Right forelimb (tissue), 1 donor: ENCODE measurements at regions not wholly inside any gene's neighbourhood (a gene's known extent, or its start where the extent isn't known, plus 50 kb on each side); places are given as distances from the start of the nearest gene placed in this dataset.
A peak's percentile ranks its signal among the peaks of the same experiment; 100 is the strongest.

ENCODE experiments used
- DNase-seq: peaks from one replicate; pipeline ENCODE4 v3.0.0-alpha.2; 2018

- no peak for DNase-seq
Observed at GRCh38 chr21:26736449-26736848, 108.8 kb downstream of the ADAMTS1 start.

- DNase-seq = peak; percentile 70
Observed at GRCh38 chr21:26732432-26733221, 112.6 kb downstream of the ADAMTS1 start.

- DNase-seq = peak; percentile 74
Observed at GRCh38 chr21:26719750-26720149, 125.5 kb downstream of the ADAMTS1 start.

- no peak for DNase-seq
Observed at GRCh38 chr21:26717146-26717739, 128.0 kb downstream of the ADAMTS1 start.

GRCh38 chr21:26715878-26716506 is 129.2 kb downstream of the ADAMTS1 start:
- peak; percentile 58 for DNase-seq

GRCh38 chr21:26715116-26715515 is 130.1 kb downstream of the ADAMTS1 start:
- DNase-seq = no peak

GRCh38 chr21:26710155-26710554 is 135.1 kb downstream of the ADAMTS1 start:
- DNase-seq = no peak

GRCh38 chr21:26709090-26709489 is 136.0 kb upstream of the CYYR1 start:
- DNase-seq = no peak

- no peak for DNase-seq
Observed at GRCh38 chr21:26708223-26708800, 135.2 kb upstream of the CYYR1 start.

GRCh38 chr21:26707246-26707645 is 134.2 kb upstream of the CYYR1 start:
- no peak for DNase-seq

- DNase-seq = no peak
Observed at GRCh38 chr21:26698416-26698815, 125.3 kb upstream of the CYYR1 start.

- DNase-seq = no peak
Observed at GRCh38 chr21:26691416-26691815, 118.3 kb upstream of the CYYR1 start.

GRCh38 chr21:26686705-26687104 is 113.6 kb upstream of the CYYR1 start:
- no peak for DNase-seq

GRCh38 chr21:26686278-26686677 is 113.2 kb upstream of the CYYR1 start:
- DNase-seq = no peak

GRCh38 chr21:26684889-26685288 is 111.8 kb upstream of the CYYR1 start:
- no peak for DNase-seq

- DNase-seq = no peak
Observed at GRCh38 chr21:26683996-26684395, 110.9 kb upstream of the CYYR1 start.

- DNase-seq = no peak
Observed at GRCh38 chr21:26679284-26679683, 106.2 kb upstream of the CYYR1 start.

GRCh38 chr21:26674323-26674722 is 101.2 kb upstream of the CYYR1 start:
- no peak for DNase-seq

- DNase-seq = no peak
Observed at GRCh38 chr21:26669215-26669764, 96.2 kb upstream of the CYYR1 start.

GRCh38 chr21:26659757-26660156 is 86.7 kb upstream of the CYYR1 start:
- no peak for DNase-seq

GRCh38 chr21:26659182-26659581 is 86.1 kb upstream of the CYYR1 start:
- DNase-seq = no peak

GRCh38 chr21:26655460-26655859 is 82.4 kb upstream of the CYYR1 start:
- DNase-seq = no peak

GRCh38 chr21:26653430-26653829 is 80.3 kb upstream of the CYYR1 start:
- DNase-seq = no peak
